HepG2 (cell line): ENCODE measurements at regions not wholly inside any gene's neighbourhood (a gene's known extent, or its start where the extent isn't known, plus 50 kb on each side); places are given as distances from the start of the nearest gene placed in this dataset.

Experiments used
- ATAC-seq: fragments of 200-7000 bp; cut with Tn5 transposase; 3 replicates; pipeline ENCODE4 v1.9.1; 2020; ENCODE audit warnings: mild to moderate bottlenecking, moderate library complexity
- BruUV-seq: library from RNA; stranded (reverse); fragments of 400-500 nt; replicated peaks from 2 replicates; lab custom pipeline; 2021; lab: Mats Ljungman, UMichigan
- CTCF ChIA-PET: fragments of 300-600 bp; formaldehyde crosslinking; extraction: SDS; loops from one replicate; lab custom pipeline; 2021; ENCODE audit warnings: low total read pairs, inconsistent platforms, low intra/inter-chr PET ratio; lab: Yijun Ruan, JAX
- POLR2A ChIA-PET: fragments of 350-600 bp; sonication (Branson Sonifier 250); formaldehyde crosslinking; loops from one replicate; lab custom pipeline; 2020; ENCODE audit warnings: antibody characterized with exemption, inconsistent platforms; lab: Yijun Ruan, JAX
- DNase-seq: peaks from one replicate; pipeline ENCODE4 v3.0.0-alpha.2; 2015; ENCODE audit warnings: low spot score
- FAIRE-seq: peaks from 3 replicates; lab custom pipeline; 2011; peaks lifted over from hg19 to GRCh38; lab: Jason Lieb, UNC
- H2AFZ ChIP-seq: one replicate; pipeline ENCODE4 v1.6.1; 2011; ENCODE audit warnings: low read length, inconsistent platforms
- H3K27ac ChIP-seq: fragments of 300-600 bp; 3 replicates; pipeline ENCODE4 v1.8.0; 2011; ENCODE audit warnings: mixed run types, mild to moderate bottlenecking, mixed read lengths, low read length, inconsistent platforms; ENCODE audit not compliant: insufficient read depth; ENCODE audit errors: extremely low read length
- H3K27me3 ChIP-seq, 2 experiments: fragments of 200-600 bp in 1 of 2; 2 replicates in 1 of 2; 3 replicates in 1 of 2; pipeline versions ENCODE4 v1.6.0 to v1.8.0; 2011; ENCODE audit warnings: low read length in 2 of 2, mild to moderate bottlenecking in 2 of 2, moderate library complexity in 2 of 2, inconsistent platforms in 1 of 2; ENCODE audit not compliant: insufficient read depth in 2 of 2, control insufficient read depth in 1 of 2
- H3K36me3 ChIP-seq, 2 experiments: fragments of 200-600 bp in 1 of 2; replicated peaks in 1 of 2; 2 replicates in 1 of 2; 3 replicates in 1 of 2; pipeline versions ENCODE4 v1.5.1 to v1.8.0; 2011; ENCODE audit warnings: low read length in 2 of 2, inconsistent platforms in 1 of 2; ENCODE audit not compliant: insufficient read depth in 2 of 2, control insufficient read depth in 1 of 2
- H3K4me1 ChIP-seq: 2 replicates; pipeline ENCODE4 v1.5.1; 2012; ENCODE audit warnings: low read length, inconsistent platforms; ENCODE audit not compliant: insufficient read depth
- H3K4me2 ChIP-seq: 2 replicates; pipeline ENCODE4 v1.6.0; 2011; ENCODE audit warnings: low read depth, low read length, inconsistent platforms
- H3K4me3 ChIP-seq, 3 experiments: fragments of 200-600 bp in 1 of 3; sonication (generic), shearing (Covaris generic) in 1 of 3; replicated peaks in 1 of 3; 2 replicates each; pipeline ENCODE4 v1.5.1; 2011 to 2016; ENCODE audit warnings: low read length in 3 of 3, inconsistent platforms in 2 of 3, low read depth in 2 of 3, mild to moderate bottlenecking in 2 of 3, control low read depth in 1 of 3, mixed read lengths in 1 of 3; ENCODE audit not compliant: insufficient read depth in 1 of 3
- H3K79me2 ChIP-seq: one replicate; pipeline ENCODE4 v1.6.1; 2011; ENCODE audit warnings: low read length, inconsistent platforms; ENCODE audit not compliant: insufficient read depth
- H3K9ac ChIP-seq: 2 replicates; pipeline ENCODE4 v1.6.0; 2011; ENCODE audit warnings: mild to moderate bottlenecking, low read depth, low read length, inconsistent platforms; ENCODE audit not compliant: insufficient read depth
- H3K9me3 ChIP-seq: 2 replicates; pipeline ENCODE4 v1.5.1; 2012; ENCODE audit warnings: mild to moderate bottlenecking, low read length
- H4K20me1 ChIP-seq: 2 replicates; pipeline ENCODE4 v1.6.0; 2011; ENCODE audit warnings: inconsistent platforms, mild to moderate bottlenecking, low read length, moderate library complexity; ENCODE audit not compliant: insufficient read depth
- BHLHE40 ChIP-seq: IDR thresholded peaks from 2 replicates; pipeline ENCODE4 v1.6.1; 2011; ENCODE audit warnings: low read length, improper control_type of control experiment
- CREB1 ChIP-seq, 2 experiments: fragments of 450-650 bp in 1 of 2; IDR thresholded peaks; 2 replicates each; pipeline ENCODE4 v1.6.1; 2016 to 2017; ENCODE audit warnings: control low read depth in 1 of 2, mild to moderate bottlenecking in 1 of 2, missing compliant biosample characterization in 1 of 2, missing genetic modification characterization in 1 of 2
- CREM ChIP-seq, 2 experiments: sonication (generic) in 1 of 2; formaldehyde crosslinking in 1 of 2; IDR thresholded peaks; 2 replicates each; pipeline versions ENCODE4 v1.4.0 to v1.6.1; 2016 to 2020; ENCODE audit warnings: antibody characterized with exemption in 1 of 2, mild to moderate bottlenecking in 1 of 2, missing genetic modification reagents in 1 of 2
- DRAP1 ChIP-seq: IDR thresholded peaks from 2 replicates; pipeline ENCODE4 v1.6.1; 2016; ENCODE audit warnings: missing genetic modification reagents, missing compliant biosample characterization
- E2F5 ChIP-seq: sonication (generic); formaldehyde crosslinking; conservative IDR thresholded peaks from 2 replicates; pipeline ENCODE4 v1.4.0; 2020; ENCODE audit warnings: missing genetic modification reagents
- ELF3 ChIP-seq: IDR thresholded peaks from 2 replicates; pipeline ENCODE4 v1.6.1; 2016; ENCODE audit warnings: missing genetic modification reagents, missing compliant biosample characterization
- ESRRA ChIP-seq: sonication (generic); formaldehyde crosslinking; IDR thresholded peaks from 2 replicates; pipeline ENCODE4 v1.5.1; 2020; ENCODE audit warnings: mild to moderate bottlenecking, low read depth, missing genetic modification reagents
- HNF4A ChIP-seq: sonication (generic); formaldehyde crosslinking; IDR thresholded peaks from 2 replicates; pipeline ENCODE4 v1.4.0; 2020; ENCODE audit warnings: missing genetic modification reagents
- MLX ChIP-seq: IDR thresholded peaks from 2 replicates; pipeline ENCODE4 v1.6.1; 2016
- MXD4 ChIP-seq: IDR thresholded peaks from 2 replicates; pipeline ENCODE4 v1.6.1; 2016; ENCODE audit warnings: mild to moderate bottlenecking, missing biosample characterization, missing genetic modification reagents
- ZNF335 ChIP-seq: sonication (generic); formaldehyde crosslinking; IDR thresholded peaks from 2 replicates; pipeline ENCODE4 v1.4.0; 2020; ENCODE audit warnings: missing genetic modification reagents
- ZNF768 ChIP-seq: sonication (generic); formaldehyde crosslinking; IDR thresholded peaks from 2 replicates; pipeline ENCODE4 v1.4.0; 2020; ENCODE audit warnings: missing genetic modification reagents
- WGBS: methylation state at CpG from one replicate; pipeline ENCODE4 v1.1.6; 2017; ENCODE audit warnings: low lambda C conversion rate; 5-methylcytosine and 5-hydroxymethylcytosine counted together
- in situ Hi-C: cut with HindIII; loops from 2 replicates; pipeline ENCODE4 v1.10.0; 2017; ENCODE audit warnings: low pct_unique_long_range_greater_than_20kb; ENCODE audit not compliant: extremely low pct_ligation_motif_present
- intact Hi-C: fragments of 100-400 bp; cut with micrococcal nuclease; formaldehyde crosslinking; loops from one replicate; pipeline ENCODE4 v1.10.0; 2022; ENCODE audit not compliant: unreplicated experiment

GRCh38 chr12:93019212-93019927, 90.3 kb upstream of the EEA1 start:
- intact Hi-C loops (loop anchor here (5.0 to 10.0 kb wide), 2 partner anchors 68 to 75 kb away; no protein-coding TSS in a partner anchor), in situ Hi-C loops (loop anchor here (10.0 kb wide), 1 partner anchor 295 kb away; no protein-coding TSS in a partner anchor)
- FAIRE-seq (no peak), DNase-seq (no peak), ATAC-seq (peak; percentile 16; the same call in 2 of the 3 replicates)
- Histone ChIP-seq H3K9ac (peak overlapping the region; percentile 74), H3K9me3 (no peaks in the 10 kb centered on the region), H3K79me2 (peaks cover 4% of the 10 kb centered on the region), H3K27ac (peak overlapping the region; percentile 94), H4K20me1 (no peaks in the 10 kb centered on the region), H2AFZ (peak overlapping the region; percentile 57), H3K36me3 (no peaks in the 10 kb centered on the region; a peak in 1 of 5 replicates), H3K4me1 (peaks cover 100% of the 10 kb centered on the region), H3K4me2 (peak overlapping the region; percentile 88), H3K4me3 (peak overlapping the region in 2 of 3 experiments; percentile 19 to 59; a peak in 3 of 6 replicates), H3K27me3 (no peaks in the 10 kb centered on the region)
- no TSS peak for BruUV-seq
- 44% methylated on average over 9 of the region's 9 CpGs for WGBS
- POLR2A ChIA-PET: interaction anchor here (0.8 to 7.3 kb wide), 17 partner anchors 8 to 357 kb away, joined by 3 to 132 read pairs (median 6); partner anchors contain the start of gene EEA1
- TF ChIP-seq ZNF335: 0 out of 2 replicates have a peak, but pooled peaks have one; percentile 0
- peak; percentile 60 for TF ChIP-seq HNF4A (CRISPR knock-in tag)
- 0 out of 2 replicates have a peak, but pooled peaks have one; percentile 32 for TF ChIP-seq BHLHE40
- TF ChIP-seq ZNF768 (CRISPR knock-in tag): no peak
- TF ChIP-seq MXD4 (CRISPR knock-in tag): 0 out of 2 replicates have a peak, but pooled peaks have one; percentile 1
- TF ChIP-seq CREM (IDR thresholded peaks at IDR 0.05): peak; percentile 7; the same call in 1 of the 2 replicates
- no peak for TF ChIP-seq CREM (CRISPR knock-in tag; IDR thresholded peaks at IDR 0.05)
- TF ChIP-seq CREB1 (IDR thresholded peaks at IDR 0.05): no peak
- TF ChIP-seq CREB1 (CRISPR knock-in tag; IDR thresholded peaks at IDR 0.05): peak; percentile 7; the same call in 1 of the 2 replicates
- TF ChIP-seq DRAP1 (CRISPR knock-in tag): 0 out of 2 replicates have a peak, but pooled peaks have one; percentile 14
- no peak for TF ChIP-seq ESRRA (CRISPR knock-in tag)
- no peak for TF ChIP-seq E2F5 (CRISPR knock-in tag)
- 0 out of 2 replicates have a peak, but pooled peaks have one; percentile 20 for TF ChIP-seq MLX (CRISPR knock-in tag)
- 0 out of 2 replicates have a peak, but pooled peaks have one; percentile 23 for TF ChIP-seq ELF3 (CRISPR knock-in tag)
- CTCF ChIA-PET: no interaction called here
